PC-3 (cell line): ENCODE measurements at regions not wholly inside any gene's neighbourhood (a gene's known extent, or its start where the extent isn't known, plus 50 kb on each side); places are given as distances from the start of the nearest gene placed in this dataset.

Source experiments
- EZH2 ChIP-seq: fragments of 300-600 bp; sonication (generic); IDR thresholded peaks from one replicate; pipeline ENCODE4 v1.6.1; 2017; ENCODE audit warnings: antibody characterized with exemption, mild to moderate bottlenecking, low read length; ENCODE audit not compliant: unreplicated experiment
- EZH2phosphoT487 ChIP-seq: fragments of 300-600 bp; sonication (generic); IDR thresholded peaks from 2 replicates; pipeline ENCODE4 v1.6.1; 2018; ENCODE audit warnings: mild to moderate bottlenecking, antibody characterized with exemption, low read length, borderline replicate concordance
- TF ChIP-seq, protein P1 (sequence below): fragments of 300-600 bp; sonication (generic); conservative IDR thresholded peaks from 2 replicates; pipeline ENCODE4 v1.5.1; 2017; ENCODE audit warnings: antibody characterized with exemption, low read depth, mild to moderate bottlenecking, low read length

DNA sequence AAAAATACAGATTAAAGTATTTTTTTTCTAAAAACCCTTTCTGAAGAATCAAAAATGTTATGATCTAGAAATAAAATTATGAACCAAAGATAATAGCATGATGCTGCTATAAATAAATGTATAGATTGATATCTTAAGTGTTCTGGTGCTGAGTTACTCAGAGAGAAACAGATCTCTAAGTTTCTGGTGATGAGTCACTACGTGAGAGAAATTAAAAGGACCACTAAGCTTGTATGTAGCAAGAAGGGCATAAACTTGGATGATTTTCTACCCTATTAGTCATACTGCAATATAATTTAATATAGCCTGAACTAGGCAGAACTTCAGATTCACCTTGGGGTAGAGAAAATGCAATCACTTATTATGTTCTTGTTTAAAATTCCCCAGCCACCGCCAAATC, 514.8 kb downstream of the AMY1C start:
- TF ChIP-seq, protein P1, sequence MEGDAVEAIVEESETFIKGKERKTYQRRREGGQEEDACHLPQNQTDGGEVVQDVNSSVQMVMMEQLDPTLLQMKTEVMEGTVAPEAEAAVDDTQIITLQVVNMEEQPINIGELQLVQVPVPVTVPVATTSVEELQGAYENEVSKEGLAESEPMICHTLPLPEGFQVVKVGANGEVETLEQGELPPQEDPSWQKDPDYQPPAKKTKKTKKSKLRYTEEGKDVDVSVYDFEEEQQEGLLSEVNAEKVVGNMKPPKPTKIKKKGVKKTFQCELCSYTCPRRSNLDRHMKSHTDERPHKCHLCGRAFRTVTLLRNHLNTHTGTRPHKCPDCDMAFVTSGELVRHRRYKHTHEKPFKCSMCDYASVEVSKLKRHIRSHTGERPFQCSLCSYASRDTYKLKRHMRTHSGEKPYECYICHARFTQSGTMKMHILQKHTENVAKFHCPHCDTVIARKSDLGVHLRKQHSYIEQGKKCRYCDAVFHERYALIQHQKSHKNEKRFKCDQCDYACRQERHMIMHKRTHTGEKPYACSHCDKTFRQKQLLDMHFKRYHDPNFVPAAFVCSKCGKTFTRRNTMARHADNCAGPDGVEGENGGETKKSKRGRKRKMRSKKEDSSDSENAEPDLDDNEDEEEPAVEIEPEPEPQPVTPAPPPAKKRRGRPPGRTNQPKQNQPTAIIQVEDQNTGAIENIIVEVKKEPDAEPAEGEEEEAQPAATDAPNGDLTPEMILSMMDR, result no peak
- no peak for TF ChIP-seq EZH2phosphoT487
- no peak for TF ChIP-seq EZH2
